Mucosa of descending colon (tissue), 3 donors: ENCODE measurements at regions not wholly inside any gene's neighbourhood (a gene's known extent, or its start where the extent isn't known, plus 50 kb on each side); places are given as distances from the start of the nearest gene placed in this dataset.

Experiments used
- ATAC-seq: fragments of 200-7000 bp; cut with Tn5 transposase; one replicate; pipeline ENCODE4 v1.9.1; 2020; ENCODE audit warnings: mild to moderate bottlenecking, moderate library complexity
- DNase-seq, 3 donors: peaks; one replicate each; pipeline ENCODE4 v3.0.0-alpha.2; 2020
- H3K36me3 ChIP-seq: fragments of 200-600 bp; one replicate; pipeline ENCODE4 v1.8.0; 2021; ENCODE audit warnings: low read depth, mild to moderate bottlenecking
- H3K4me1 ChIP-seq: fragments of 200-600 bp; one replicate; pipeline ENCODE4 v1.8.0; 2021; ENCODE audit warnings: low read depth, mild to moderate bottlenecking
- H3K4me3 ChIP-seq: fragments of 200-600 bp; one replicate; pipeline ENCODE4 v1.8.0; 2021; ENCODE audit warnings: mild to moderate bottlenecking
- H3K9me3 ChIP-seq: fragments of 200-600 bp; one replicate; pipeline ENCODE4 v1.8.0; 2021; ENCODE audit warnings: mild to moderate bottlenecking
- intact Hi-C, 2 donors: fragments of 100-400 bp; cut with DNase I in 1 of 2; cut with micrococcal nuclease in 1 of 2; formaldehyde crosslinking; loops; one replicate each; pipeline versions ENCODE4 v1.11.0 to v1.11.1; 2022; cut with DNase I, micrococcal nuclease
- TF ChIP-seq, protein P1 (sequence below): fragments of 200-600 bp; IDR thresholded peaks from one replicate; pipeline ENCODE4 v1.8.0; 2022; ENCODE audit warnings: antibody characterized with exemption, mild to moderate bottlenecking
- donor health status: DM: no; HTN: no; CAD: no; lungs with moderate emphysema.
- donor health status: DM: no; HTN: no; CAD: no.
- donor health status: DM: no; HTN: yes; CAD: no.

DNA sequence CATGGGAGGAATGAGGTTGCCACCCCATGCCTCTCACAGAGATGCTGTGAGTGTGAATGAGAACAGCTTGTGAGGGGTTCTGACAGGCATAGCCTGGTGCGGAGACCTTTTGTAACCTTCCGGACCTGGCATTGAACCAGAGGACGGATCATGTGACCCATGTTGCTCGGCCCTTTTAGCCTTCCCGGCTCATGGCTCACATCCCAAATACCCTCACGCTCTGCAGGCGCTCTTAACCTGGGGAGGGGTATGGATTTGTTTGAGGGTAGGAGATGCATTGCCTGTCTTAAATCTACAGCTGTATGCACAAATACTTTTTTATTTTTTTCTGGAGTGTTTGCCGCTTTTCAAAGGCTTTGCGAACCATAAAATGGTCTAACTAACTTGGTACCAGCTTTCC, 102.4 kb upstream of the CRHR1 start:
- H3K4me3 ChIP-seq = no peak overlapping the region
- no peak for ATAC-seq
- H3K9me3 ChIP-seq = no peaks in the 10 kb centered on the region
- DNase-seq = no peak
- TF ChIP-seq, protein P1, sequence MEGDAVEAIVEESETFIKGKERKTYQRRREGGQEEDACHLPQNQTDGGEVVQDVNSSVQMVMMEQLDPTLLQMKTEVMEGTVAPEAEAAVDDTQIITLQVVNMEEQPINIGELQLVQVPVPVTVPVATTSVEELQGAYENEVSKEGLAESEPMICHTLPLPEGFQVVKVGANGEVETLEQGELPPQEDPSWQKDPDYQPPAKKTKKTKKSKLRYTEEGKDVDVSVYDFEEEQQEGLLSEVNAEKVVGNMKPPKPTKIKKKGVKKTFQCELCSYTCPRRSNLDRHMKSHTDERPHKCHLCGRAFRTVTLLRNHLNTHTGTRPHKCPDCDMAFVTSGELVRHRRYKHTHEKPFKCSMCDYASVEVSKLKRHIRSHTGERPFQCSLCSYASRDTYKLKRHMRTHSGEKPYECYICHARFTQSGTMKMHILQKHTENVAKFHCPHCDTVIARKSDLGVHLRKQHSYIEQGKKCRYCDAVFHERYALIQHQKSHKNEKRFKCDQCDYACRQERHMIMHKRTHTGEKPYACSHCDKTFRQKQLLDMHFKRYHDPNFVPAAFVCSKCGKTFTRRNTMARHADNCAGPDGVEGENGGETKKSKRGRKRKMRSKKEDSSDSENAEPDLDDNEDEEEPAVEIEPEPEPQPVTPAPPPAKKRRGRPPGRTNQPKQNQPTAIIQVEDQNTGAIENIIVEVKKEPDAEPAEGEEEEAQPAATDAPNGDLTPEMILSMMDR = no peak
- H3K4me1 ChIP-seq = no peaks in the 10 kb centered on the region
- no peaks in the 10 kb centered on the region for H3K36me3 ChIP-seq
- intact Hi-C loops = no loop called here

DNA sequence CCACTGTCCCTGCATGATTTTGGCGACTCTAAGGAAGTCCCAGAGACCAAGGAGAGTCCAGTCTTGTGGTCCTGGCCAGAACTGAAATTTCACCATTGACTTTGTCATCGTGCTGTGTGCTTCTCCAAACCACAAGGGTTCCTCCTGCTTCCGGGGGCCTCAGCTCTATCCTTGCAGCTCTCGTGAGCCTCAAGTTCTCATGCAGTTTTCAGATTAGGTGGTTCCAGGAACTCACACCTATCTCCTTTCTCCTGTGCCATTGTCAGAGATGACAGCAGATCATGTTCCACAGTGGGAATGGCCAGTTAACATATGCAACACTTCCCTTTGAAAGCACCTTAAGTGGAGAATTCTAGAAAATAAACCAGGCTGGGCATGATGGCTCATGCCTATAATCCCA, 97.9 kb upstream of the CRHR1 start:
- no peak for ATAC-seq
- intact Hi-C loops = no loop called here

DNA sequence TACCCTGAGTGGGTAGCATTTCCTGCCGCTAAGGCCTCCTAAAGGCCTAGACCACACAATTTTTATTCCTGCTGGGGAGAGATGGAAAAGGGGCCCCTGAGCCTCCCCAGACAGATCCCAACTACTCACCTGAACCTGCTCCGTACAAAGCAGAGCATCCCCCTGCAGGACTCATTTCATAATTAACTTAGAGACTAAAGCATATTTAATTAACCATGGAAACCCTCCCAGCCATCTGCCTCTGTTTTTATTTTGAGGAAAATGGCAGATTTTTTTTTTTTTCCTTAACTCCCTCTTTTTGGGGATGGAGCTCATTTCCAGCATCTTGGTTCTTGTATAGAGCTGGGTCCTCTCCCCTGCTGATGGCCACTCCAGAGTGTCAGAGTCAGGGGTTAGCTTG, 96.5 kb upstream of the CRHR1 start:
- no peaks in the 10 kb centered on the region for H3K9me3 ChIP-seq
- TF ChIP-seq, protein P1 = no peak
- H3K4me1 ChIP-seq = no peaks in the 10 kb centered on the region
- intact Hi-C loops = no loop called here
- H3K4me3 ChIP-seq = no peak overlapping the region
- H3K36me3 ChIP-seq = no peaks in the 10 kb centered on the region
- DNase-seq (no peak), ATAC-seq (no peak)

More for the DNA sequence above, 97.9 kb upstream of the CRHR1 start:
- TF ChIP-seq, protein P1 = no peak
- H3K4me3 ChIP-seq = no peak overlapping the region
- no peak for DNase-seq
- no peaks in the 10 kb centered on the region for H3K4me1 ChIP-seq
- H3K36me3 ChIP-seq = no peaks in the 10 kb centered on the region
- no peaks in the 10 kb centered on the region for H3K9me3 ChIP-seq

DNA sequence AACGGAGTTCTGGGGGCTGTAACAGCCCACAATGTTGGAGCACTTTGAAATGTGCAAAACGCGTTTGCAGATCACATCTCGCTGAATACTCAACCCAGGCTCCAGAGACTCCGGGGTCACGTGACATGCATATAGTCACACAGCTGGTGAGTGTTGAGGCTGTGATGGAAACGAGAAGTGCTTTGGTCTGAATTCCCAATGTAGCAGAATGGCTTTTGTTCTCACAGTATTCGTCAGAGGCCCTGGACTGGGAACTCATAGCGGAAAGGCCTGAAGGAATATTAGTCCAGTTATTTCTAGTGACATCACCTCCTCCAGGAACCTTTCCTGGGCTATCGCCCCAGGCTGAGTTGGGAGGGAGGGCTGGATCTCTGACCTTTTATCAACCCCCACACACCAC, 95.8 kb upstream of the CRHR1 start:
- no peaks in the 10 kb centered on the region for H3K36me3 ChIP-seq
- TF ChIP-seq, protein P1 = no peak
- intact Hi-C loops = no loop called here
- H3K4me1 ChIP-seq = no peaks in the 10 kb centered on the region
- H3K4me3 ChIP-seq = no peak overlapping the region
- no peaks in the 10 kb centered on the region for H3K9me3 ChIP-seq
- DNase-seq = no peak
- no peak for ATAC-seq

DNA sequence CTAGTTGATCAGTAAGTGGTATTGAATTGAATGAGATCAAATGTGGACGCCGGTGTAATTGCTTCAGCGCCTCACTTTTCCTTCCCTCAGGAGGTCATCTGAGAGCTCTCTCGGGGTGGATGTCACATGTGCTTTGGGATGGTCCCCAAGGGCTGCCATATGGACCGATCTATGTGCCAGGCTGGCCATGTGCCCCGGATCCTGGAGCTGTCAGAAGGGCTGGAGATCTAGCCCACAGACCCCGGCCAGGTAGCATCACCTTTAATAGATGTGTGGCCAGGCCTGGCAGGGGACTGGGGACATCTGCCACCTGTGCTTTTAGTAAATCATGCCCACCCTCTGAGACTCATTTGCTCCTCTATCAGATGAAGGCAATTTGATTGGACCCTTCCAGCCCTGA, 95.3 kb upstream of the CRHR1 start:
- Histone ChIP-seq H3K4me1 (no peaks in the 10 kb centered on the region), H3K4me3 (no peak overlapping the region), H3K9me3 (no peaks in the 10 kb centered on the region), H3K36me3 (no peaks in the 10 kb centered on the region)
- DNase-seq (no peak), ATAC-seq (no peak)
- TF ChIP-seq, protein P1 = no peak
- intact Hi-C loops = no loop called here

DNA sequence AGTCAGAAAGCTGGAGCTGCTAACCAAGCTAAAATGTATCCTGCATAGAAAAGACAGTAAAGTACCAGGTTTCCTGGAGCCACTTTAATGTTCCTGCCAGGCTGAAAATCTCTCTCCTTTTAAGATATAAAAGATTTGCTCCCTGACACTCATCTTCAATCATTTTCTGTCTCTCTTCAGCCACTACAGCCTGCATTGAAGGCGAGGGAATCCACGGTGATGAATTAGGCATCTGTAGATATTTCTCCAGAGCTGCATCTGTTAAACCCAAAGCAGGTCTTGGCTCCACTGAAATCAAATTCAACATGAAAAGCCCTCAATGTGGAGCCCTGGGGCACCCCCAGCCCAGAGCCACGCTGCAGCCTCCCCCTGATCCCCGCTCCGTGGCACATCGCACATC, 94.7 kb upstream of the CRHR1 start:
- Histone ChIP-seq H3K4me1 (no peaks in the 10 kb centered on the region), H3K9me3 (no peaks in the 10 kb centered on the region), H3K4me3 (no peak overlapping the region), H3K36me3 (no peaks in the 10 kb centered on the region)
- ATAC-seq (no peak), DNase-seq (no peak)
- TF ChIP-seq, protein P1 = no peak
- intact Hi-C loops = no loop called here
